GM23248 (cell line): ENCODE measurements at regions not wholly inside any gene's neighbourhood (a gene's known extent, or its start where the extent isn't known, plus 50 kb on each side); places are given as distances from the start of the nearest gene placed in this dataset.

Source experiments
- EZH2 ChIP-seq: fragments of 200-600 bp; sonication (generic); IDR thresholded peaks from 2 replicates; pipeline ENCODE4 v1.6.1; 2018; ENCODE audit warnings: antibody characterized with exemption, mild to moderate bottlenecking; ENCODE audit not compliant: insufficient read depth, poor library complexity, severe bottlenecking
- EZH2phosphoT487 ChIP-seq: fragments of 200-600 bp; sonication (generic); IDR thresholded peaks from 2 replicates; pipeline ENCODE4 v1.6.1; 2018; ENCODE audit warnings: antibody characterized with exemption, moderate library complexity, mild to moderate bottlenecking, low read depth; ENCODE audit not compliant: insufficient read depth

DNA sequence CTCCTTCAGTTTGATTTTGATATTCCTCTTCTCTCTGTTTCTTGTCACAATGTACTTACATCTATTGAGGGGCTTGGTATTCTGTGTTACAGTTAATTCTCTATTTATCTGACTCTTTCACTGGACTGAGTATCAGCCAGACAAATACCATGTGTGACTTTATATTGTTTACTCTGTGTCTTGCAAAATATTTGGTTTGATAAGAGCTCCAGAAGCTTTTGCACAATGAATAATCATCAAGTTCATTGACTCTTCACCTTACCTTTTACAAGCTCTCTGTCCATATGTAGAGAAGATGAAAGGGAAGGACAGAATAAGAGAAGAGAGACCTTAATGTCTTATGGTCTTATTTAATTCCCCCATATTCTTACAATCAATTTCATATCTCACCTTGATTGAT is 877.7 kb upstream of the CDH8 start:
- no peak for TF ChIP-seq EZH2
- TF ChIP-seq EZH2phosphoT487 = no peak
